PC-9 (cell line): ENCODE measurements at regions not wholly inside any gene's neighbourhood (a gene's known extent, or its start where the extent isn't known, plus 50 kb on each side); places are given as distances from the start of the nearest gene placed in this dataset.

Source experiments
- EZH2 ChIP-seq: fragments of 200-600 bp; sonication (generic); IDR thresholded peaks from 2 replicates; pipeline ENCODE4 v1.8.0; 2017; ENCODE audit warnings: antibody characterized with exemption, low read depth
- TF ChIP-seq, protein P1 (sequence below): fragments of 200-600 bp; sonication (generic); conservative IDR thresholded peaks from 2 replicates; pipeline ENCODE4 v1.6.1; 2017; ENCODE audit warnings: mixed run types, antibody characterized with exemption, mild to moderate bottlenecking, moderate library complexity

DNA sequence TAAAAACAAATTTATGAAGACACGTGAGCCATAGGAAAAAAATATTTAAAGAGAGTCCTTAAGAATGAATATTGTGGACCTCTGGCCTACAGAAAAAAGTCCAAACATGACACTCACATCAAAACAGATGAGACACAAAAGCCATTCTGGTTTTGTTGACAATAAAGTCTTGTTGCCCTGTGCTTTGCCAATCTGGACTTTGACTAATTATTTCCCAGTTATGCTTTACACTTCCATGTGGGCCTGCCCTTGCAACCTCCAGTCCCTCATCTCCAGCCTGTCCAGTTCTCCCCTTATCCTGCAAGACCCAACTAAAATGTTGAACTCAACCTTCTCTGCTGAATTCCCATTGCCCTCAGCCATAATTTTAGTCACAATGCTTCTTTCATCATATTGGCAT is 184.5 kb upstream of the SERP2 start:
- TF ChIP-seq, protein P1, sequence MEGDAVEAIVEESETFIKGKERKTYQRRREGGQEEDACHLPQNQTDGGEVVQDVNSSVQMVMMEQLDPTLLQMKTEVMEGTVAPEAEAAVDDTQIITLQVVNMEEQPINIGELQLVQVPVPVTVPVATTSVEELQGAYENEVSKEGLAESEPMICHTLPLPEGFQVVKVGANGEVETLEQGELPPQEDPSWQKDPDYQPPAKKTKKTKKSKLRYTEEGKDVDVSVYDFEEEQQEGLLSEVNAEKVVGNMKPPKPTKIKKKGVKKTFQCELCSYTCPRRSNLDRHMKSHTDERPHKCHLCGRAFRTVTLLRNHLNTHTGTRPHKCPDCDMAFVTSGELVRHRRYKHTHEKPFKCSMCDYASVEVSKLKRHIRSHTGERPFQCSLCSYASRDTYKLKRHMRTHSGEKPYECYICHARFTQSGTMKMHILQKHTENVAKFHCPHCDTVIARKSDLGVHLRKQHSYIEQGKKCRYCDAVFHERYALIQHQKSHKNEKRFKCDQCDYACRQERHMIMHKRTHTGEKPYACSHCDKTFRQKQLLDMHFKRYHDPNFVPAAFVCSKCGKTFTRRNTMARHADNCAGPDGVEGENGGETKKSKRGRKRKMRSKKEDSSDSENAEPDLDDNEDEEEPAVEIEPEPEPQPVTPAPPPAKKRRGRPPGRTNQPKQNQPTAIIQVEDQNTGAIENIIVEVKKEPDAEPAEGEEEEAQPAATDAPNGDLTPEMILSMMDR = no peak
- no peak for TF ChIP-seq EZH2
